ENCODE measurements at regions not wholly inside any gene's neighbourhood (a gene's known extent, or its start where the extent isn't known, plus 50 kb on each side); places are given as distances from the start of the nearest gene placed in this dataset.

GRCh38 chr17:72491102-72491501, 370.3 kb downstream of the SOX9 start (continued):
- no peak for TF ChIP-seq KAT7 (CRISPR knock-in tag; IDR thresholded peaks at IDR 0.05; ENCODE audit: borderline replicate concordance)
- no peak for TF ChIP-seq MYBL2 (CRISPR knock-in tag; IDR thresholded peaks at IDR 0.05)

GRCh38 chr17:72492494-72492893, 371.7 kb downstream of the SOX9 start:
- Mint-ChIP-seq H3K4me1 (peaks cover 7% of the 10 kb centered on the region), H3K27me3 (ENCODE audit: low read depth) (peaks cover 3% of the 10 kb centered on the region; the same call in 1 of the 2 replicates), H3K4me3 (no peak overlapping the region), H3K36me3 (0 out of 2 replicates have a peak, but pooled peaks cover 3% of the 10 kb centered on the region), H3K27ac (no peak overlapping the region), H3K9me3 (peaks cover 12% of the 10 kb centered on the region)
- ATAC-seq, result no peak
- CTCF ChIA-PET, result no interaction called here
- no peak for DNase-seq (ENCODE audit: low spot score)
- TF ChIP-seq CREB1 (CRISPR knock-in tag; IDR thresholded peaks at IDR 0.05) (no peak), ZNF423 (CRISPR knock-in tag; IDR thresholded peaks at IDR 0.05) (no peak), ZNF532 (CRISPR knock-in tag; IDR thresholded peaks at IDR 0.05; ENCODE audit: borderline replicate concordance) (no peak), E2F4 (CRISPR knock-in tag; IDR thresholded peaks at IDR 0.05; ENCODE audit: borderline replicate concordance, low read depth) (no peak), IRF1 (CRISPR knock-in tag; IDR thresholded peaks at IDR 0.05) (no peak), NR1H2 (CRISPR knock-in tag; IDR thresholded peaks at IDR 0.05) (no peak), ZNF671 (CRISPR knock-in tag; IDR thresholded peaks at IDR 0.05) (no peak), E2F5 (CRISPR knock-in tag; IDR thresholded peaks at IDR 0.05) (no peak), ZNF138 (CRISPR knock-in tag; conservative IDR thresholded peaks at IDR 0.05) (no peak), ZNF121 (CRISPR knock-in tag; IDR thresholded peaks at IDR 0.05) (no peak), NFE2L1 (CRISPR knock-in tag; IDR thresholded peaks at IDR 0.05) (no peak), ELF4 (CRISPR knock-in tag; IDR thresholded peaks at IDR 0.05; ENCODE audit: low read depth) (no peak), CTCF (IDR thresholded peaks at IDR 0.05) (no peak), CBFB (CRISPR knock-in tag; IDR thresholded peaks at IDR 0.05; ENCODE audit: low read depth) (no peak), PREB (CRISPR knock-in tag; IDR thresholded peaks at IDR 0.05; ENCODE audit: borderline replicate concordance) (no peak), KAT7 (CRISPR knock-in tag; IDR thresholded peaks at IDR 0.05; ENCODE audit: borderline replicate concordance) (no peak), TCF7 (CRISPR knock-in tag; IDR thresholded peaks at IDR 0.05; ENCODE audit: low read depth) (no peak), TP53 (CRISPR knock-in tag; IDR thresholded peaks at IDR 0.05) (no peak), PRRX2 (CRISPR knock-in tag; IDR thresholded peaks at IDR 0.05) (no peak)
- POLR2A ChIA-PET, result no interaction called here

All from WTC11 (cell line).